ENCODE measurements at regions not wholly inside any gene's neighbourhood (a gene's known extent, or its start where the extent isn't known, plus 50 kb on each side); places are given as distances from the start of the nearest gene placed in this dataset.

GRCh38 chr13:58446979-58447378 is 815.4 kb downstream of the PCDH17 start:
- DNase-seq (ENCODE audit: low read depth, low spot score) (no peak), FAIRE-seq (no peak), ATAC-seq (no peak)
- in situ Hi-C loops (cut with MboI) (no loop called here), intact Hi-C loops (cut with micrococcal nuclease; ENCODE audit: unreplicated experiment) (no loop called here)
- TF ChIP-seq RAD21 (IDR thresholded peaks at IDR 0.05; ENCODE audit: insufficient read depth, low read depth, low read length) (no peak), SRF (IDR thresholded peaks at IDR 0.05; ENCODE audit: low read depth in 2 of 2, low read length in 2 of 2) (no peak), MXI1 (IDR thresholded peaks at IDR 0.05; ENCODE audit: low read depth, low read length) (no peak), GABPA (IDR thresholded peaks at IDR 0.05; ENCODE audit: low read depth) (no peak), RB1 (IDR thresholded peaks at IDR 0.05; ENCODE audit: borderline replicate concordance) (no peak), BMI1 (IDR thresholded peaks at IDR 0.05; ENCODE audit: borderline replicate concordance) (no peak), ESRRA (IDR thresholded peaks at IDR 0.05; ENCODE audit: low read length) (no peak), TCF3 (IDR thresholded peaks at IDR 0.05; ENCODE audit: borderline replicate concordance, insufficient read depth, low read depth, low read length) (no peak), ZNF207 (IDR thresholded peaks at IDR 0.05; ENCODE audit: borderline replicate concordance) (no peak), GATAD2B (conservative IDR thresholded peaks at IDR 0.05; ENCODE audit: low read depth) (no peak), POLR2AphosphoS5 (IDR thresholded peaks at IDR 0.05; ENCODE audit: low read length) (no peak)
- Histone ChIP-seq H3K4me1 (ENCODE audit: control insufficient read depth, insufficient read depth, low read length) (no peaks in the 10 kb centered on the region), H3K27ac (ENCODE audit: control insufficient read depth, insufficient read depth) (no peak overlapping the region), H3K36me3 (ENCODE audit: control insufficient read depth in 2 of 2, insufficient read depth in 2 of 2, low read length in 1 of 2) (no peaks in the 10 kb centered on the region), H3K4me2 (ENCODE audit: control insufficient read depth, insufficient read depth) (no peak overlapping the region), H3K4me3 (no peak overlapping the region), H3K79me2 (ENCODE audit: control insufficient read depth, insufficient read depth, low read length) (no peaks in the 10 kb centered on the region), H3K9ac (ENCODE audit: control insufficient read depth, insufficient read depth, low read length) (no peak overlapping the region), H2AFZ (ENCODE audit: control insufficient read depth, low read depth, low read length) (no peak overlapping the region), H3K27me3 (replicated peaks in 1 of 2; ENCODE audit: control insufficient read depth in 2 of 2, insufficient read depth in 2 of 2, low read length in 1 of 2) (no peaks in the 10 kb centered on the region), H4K20me1 (ENCODE audit: control insufficient read depth, insufficient read depth) (no peaks in the 10 kb centered on the region), H3K9me3 (replicated peaks; ENCODE audit: control insufficient read depth, insufficient read depth, low read length) (no peaks in the 10 kb centered on the region)
- ChIA-PET POLR2A (no interaction called here), SMC1A (ENCODE audit: uncharacterized antibody, unreplicated experiment) (no interaction called here), RAD21 (ENCODE audit: unreplicated experiment) (no interaction called here), CTCF (no interaction called here)
- no TSS peak for BruUV-seq (replicated peaks)
- WGBS (ENCODE audit: insufficient coverage, insufficient replicate concordance, low lambda C conversion rate, missing lambda C conversion rate) = 17% methylated on average over 2 of the region's 2 CpGs
